GM12892 (cell line): ENCODE measurements at regions not wholly inside any gene's neighbourhood (a gene's known extent, or its start where the extent isn't known, plus 50 kb on each side); places are given as distances from the start of the nearest gene placed in this dataset.

Experiments used
- POLR2A ChIP-seq: IDR thresholded peaks from 2 replicates; pipeline ENCODE4 v1.6.1; 2011; ENCODE audit warnings: low read depth, low read length, control low read depth
- POLR2AphosphoS5 ChIP-seq: IDR thresholded peaks from 2 replicates; pipeline ENCODE4 v1.6.1; 2011; ENCODE audit warnings: low read depth, low read length, control low read depth
- TAF1 ChIP-seq: IDR thresholded peaks from 2 replicates; pipeline ENCODE4 v1.6.1; 2011; ENCODE audit warnings: low read depth, mild to moderate bottlenecking, control low read depth, low read length, borderline replicate concordance

GRCh38 chr20:17862171-17862570 lies 106.4 kb downstream of the SNX5 start:
- TF ChIP-seq POLR2A = no peak
- no peak for TF ChIP-seq POLR2AphosphoS5
- TF ChIP-seq TAF1 = no peak
